ENCODE measurements at regions not wholly inside any gene's neighbourhood (a gene's known extent, or its start where the extent isn't known, plus 50 kb on each side); places are given as distances from the start of the nearest gene placed in this dataset.
"Not testable (repeated sequence)": the region's sequence is repeated elsewhere in the genome, so short reads cannot be mapped to it uniquely, and the experiment has no call there.

- no peaks in the 10 kb centered on the region for H3K27me3 ChIP-seq (ENCODE audit: insufficient read depth, poor library complexity, severe bottlenecking)
- TF ChIP-seq POLR2AphosphoS5 (IDR thresholded peaks at IDR 0.05; ENCODE audit: low read depth): no peak
- no peak for TF ChIP-seq CTCF (IDR thresholded peaks at IDR 0.05; ENCODE audit: insufficient read depth, low read length)
- TF ChIP-seq GABPA (IDR thresholded peaks at IDR 0.05; ENCODE audit: low read depth): no peak
- TF ChIP-seq REST (IDR thresholded peaks at IDR 0.05; ENCODE audit: insufficient replicate concordance, low read depth): no peak
- TF ChIP-seq SPI1 (IDR thresholded peaks at IDR 0.05; ENCODE audit: borderline replicate concordance, low read depth): no peak
- no peak for DNase-seq (ENCODE audit: low read depth in 1 of 2, low spot score in 1 of 2)
- H3K27ac ChIP-seq (replicated peaks): no peak overlapping the region
- no peak overlapping the region for H3K4me3 ChIP-seq (replicated peaks; ENCODE audit: insufficient read depth, low read length)
Measured at GRCh38 chr16:64343061-64343819, 778.6 kb downstream of the CDH11 start.

GRCh38 chr16:64341336-64341735 is 780.5 kb downstream of the CDH11 start:
- not testable (repeated sequence) for H3K27me3 ChIP-seq (ENCODE audit: insufficient read depth, poor library complexity, severe bottlenecking); DNase-seq (ENCODE audit: low read depth in 1 of 2, low spot score in 1 of 2); H3K4me3 ChIP-seq (replicated peaks; ENCODE audit: insufficient read depth, low read length); H3K27ac ChIP-seq (replicated peaks)

GRCh38 chr16:64339052-64339770 is 782.7 kb downstream of the CDH11 start:
- Histone ChIP-seq H3K27me3 (ENCODE audit: insufficient read depth, poor library complexity, severe bottlenecking) (no peaks in the 10 kb centered on the region), H3K4me3 (replicated peaks; ENCODE audit: insufficient read depth, low read length) (no peak overlapping the region), H3K27ac (replicated peaks) (no peak overlapping the region)
- DNase-seq (ENCODE audit: low read depth in 1 of 2, low spot score in 1 of 2): no peak
- no peak for TF ChIP-seq GABPA (IDR thresholded peaks at IDR 0.05; ENCODE audit: low read depth)
- no peak for TF ChIP-seq CTCF (IDR thresholded peaks at IDR 0.05; ENCODE audit: insufficient read depth, low read length)
- no peak for TF ChIP-seq REST (IDR thresholded peaks at IDR 0.05; ENCODE audit: insufficient replicate concordance, low read depth)
- TF ChIP-seq SPI1 (IDR thresholded peaks at IDR 0.05; ENCODE audit: borderline replicate concordance, low read depth): no peak
- TF ChIP-seq POLR2AphosphoS5 (IDR thresholded peaks at IDR 0.05; ENCODE audit: low read depth): no peak

GRCh38 chr16:64321881-64322280 is 800.0 kb downstream of the CDH11 start:
- DNase-seq (ENCODE audit: low read depth in 1 of 2, low spot score in 1 of 2): no peak
- no peak for TF ChIP-seq POLR2AphosphoS5 (IDR thresholded peaks at IDR 0.05; ENCODE audit: low read depth)
- no peak for TF ChIP-seq GABPA (IDR thresholded peaks at IDR 0.05; ENCODE audit: low read depth)
- TF ChIP-seq REST (IDR thresholded peaks at IDR 0.05; ENCODE audit: insufficient replicate concordance, low read depth): no peak
- TF ChIP-seq SPI1 (IDR thresholded peaks at IDR 0.05; ENCODE audit: borderline replicate concordance, low read depth): no peak
- TF ChIP-seq CTCF (IDR thresholded peaks at IDR 0.05; ENCODE audit: insufficient read depth, low read length): no peak
- H3K4me3 ChIP-seq (replicated peaks; ENCODE audit: insufficient read depth, low read length): no peak overlapping the region
- no peak overlapping the region for H3K27ac ChIP-seq (replicated peaks)
- H3K27me3 ChIP-seq (ENCODE audit: insufficient read depth, poor library complexity, severe bottlenecking): no peaks in the 10 kb centered on the region

Measured in HL-60 (cell line).